AG09309 (cell line): ENCODE measurements at regions not wholly inside any gene's neighbourhood (a gene's known extent, or its start where the extent isn't known, plus 50 kb on each side); places are given as distances from the start of the nearest gene placed in this dataset.

Source experiments
- DNase-seq: peaks from one replicate; pipeline ENCODE4 v3.0.0-alpha.2; 2010; ENCODE audit warnings: low read depth
- H3K4me3 ChIP-seq: 2 replicates; pipeline ENCODE4 v1.5.1; 2011; ENCODE audit warnings: mild to moderate bottlenecking, low read depth, low read length, moderate library complexity; ENCODE audit not compliant: control insufficient read depth
- TF ChIP-seq, protein P1 (sequence below): IDR thresholded peaks from 2 replicates; pipeline ENCODE4 v1.5.1; 2011; ENCODE audit warnings: mild to moderate bottlenecking, low read depth, low read length, inconsistent platforms; ENCODE audit not compliant: insufficient read depth, control insufficient read depth; ENCODE audit errors: missing control alignments

DNA sequence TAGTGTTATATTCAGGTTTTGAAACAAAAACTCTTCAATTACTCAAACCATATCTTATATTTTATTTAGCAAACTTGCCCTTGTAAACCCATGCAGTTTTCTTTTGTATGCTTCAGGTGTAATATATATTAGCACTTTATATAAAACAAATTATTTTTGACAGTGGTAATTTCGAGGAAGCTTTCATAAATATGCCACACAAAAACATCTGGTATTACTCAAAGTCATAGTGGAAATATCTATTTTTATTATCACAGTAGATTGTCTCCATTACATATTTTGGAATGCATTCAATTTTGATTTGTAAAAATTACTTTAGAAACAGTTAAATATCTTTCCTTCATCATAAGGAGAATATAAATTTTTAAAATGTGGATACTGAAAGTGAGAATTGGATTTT is 89.1 kb upstream of the FIBIN start:
- H3K4me3 ChIP-seq = no peak overlapping the region
- TF ChIP-seq, protein P1, sequence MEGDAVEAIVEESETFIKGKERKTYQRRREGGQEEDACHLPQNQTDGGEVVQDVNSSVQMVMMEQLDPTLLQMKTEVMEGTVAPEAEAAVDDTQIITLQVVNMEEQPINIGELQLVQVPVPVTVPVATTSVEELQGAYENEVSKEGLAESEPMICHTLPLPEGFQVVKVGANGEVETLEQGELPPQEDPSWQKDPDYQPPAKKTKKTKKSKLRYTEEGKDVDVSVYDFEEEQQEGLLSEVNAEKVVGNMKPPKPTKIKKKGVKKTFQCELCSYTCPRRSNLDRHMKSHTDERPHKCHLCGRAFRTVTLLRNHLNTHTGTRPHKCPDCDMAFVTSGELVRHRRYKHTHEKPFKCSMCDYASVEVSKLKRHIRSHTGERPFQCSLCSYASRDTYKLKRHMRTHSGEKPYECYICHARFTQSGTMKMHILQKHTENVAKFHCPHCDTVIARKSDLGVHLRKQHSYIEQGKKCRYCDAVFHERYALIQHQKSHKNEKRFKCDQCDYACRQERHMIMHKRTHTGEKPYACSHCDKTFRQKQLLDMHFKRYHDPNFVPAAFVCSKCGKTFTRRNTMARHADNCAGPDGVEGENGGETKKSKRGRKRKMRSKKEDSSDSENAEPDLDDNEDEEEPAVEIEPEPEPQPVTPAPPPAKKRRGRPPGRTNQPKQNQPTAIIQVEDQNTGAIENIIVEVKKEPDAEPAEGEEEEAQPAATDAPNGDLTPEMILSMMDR = no peak
- DNase-seq = no peak

GRCh38 chr11:26905368-26905767 is 88.5 kb upstream of the FIBIN start:
- TF ChIP-seq, protein P1 = peak; percentile 8
- no peak overlapping the region for H3K4me3 ChIP-seq
- no peak for DNase-seq

GRCh38 chr11:26909515-26909914 is 84.4 kb upstream of the FIBIN start:
- DNase-seq = no peak
- H3K4me3 ChIP-seq = no peak overlapping the region
- TF ChIP-seq, protein P1 = no peak

GRCh38 chr11:26909991-26910591 is 83.8 kb upstream of the FIBIN start:
- no peak for DNase-seq
- H3K4me3 ChIP-seq = no peak overlapping the region
- TF ChIP-seq, protein P1 = no peak

- H3K4me3 ChIP-seq = no peak overlapping the region
- TF ChIP-seq, protein P1 = no peak
- no peak for DNase-seq
Observed at GRCh38 chr11:26914968-26915367, 78.9 kb upstream of the FIBIN start.

GRCh38 chr11:26916805-26917204 is 77.1 kb upstream of the FIBIN start:
- no peak for DNase-seq
- H3K4me3 ChIP-seq = no peak overlapping the region
- TF ChIP-seq, protein P1 = no peak

DNA sequence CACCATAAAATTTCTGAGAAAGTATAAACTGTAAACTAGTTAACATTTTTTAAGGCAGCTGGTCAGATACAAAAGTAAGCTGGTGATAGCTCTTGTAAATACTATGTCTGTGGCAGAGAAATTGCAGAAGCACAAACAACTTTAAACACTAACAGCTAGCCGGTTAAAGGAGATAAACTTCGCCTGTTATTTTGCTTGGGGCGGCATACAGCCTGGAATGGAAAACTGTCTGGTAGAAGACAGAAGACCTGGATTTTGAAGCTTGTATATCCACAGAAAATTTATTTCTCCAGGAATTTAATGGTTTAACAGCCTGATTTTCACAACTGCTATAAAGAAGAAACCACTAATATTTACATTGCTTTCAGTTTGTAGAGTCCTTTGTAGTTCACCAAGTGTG is 65.3 kb upstream of the FIBIN start:
- no peak overlapping the region for H3K4me3 ChIP-seq
- TF ChIP-seq, protein P1 = no peak
- DNase-seq = no peak
